Endothelial cell of umbilical vein (primary cell): ENCODE measurements at regions not wholly inside any gene's neighbourhood (a gene's known extent, or its start where the extent isn't known, plus 50 kb on each side); places are given as distances from the start of the nearest gene placed in this dataset.

Source experiments
- BruUV-seq: library from RNA; stranded (reverse); fragments of 400-500 nt; replicated peaks from 2 replicates; lab custom pipeline; 2021; lab: Mats Ljungman, UMichigan
- CTCF ChIA-PET: fragments of 300-600, 350-600 bp; sonication (Branson Sonifier 250); formaldehyde crosslinking; loops from one replicate; lab custom pipeline; 2021; ENCODE audit warnings: antibody characterized with exemption, inconsistent platforms; lab: Charles Lee
- POLR2A ChIA-PET: fragments of 300-600, 350-600 bp; sonication (Branson Sonifier 250); formaldehyde crosslinking; loops from one replicate; lab custom pipeline; 2021; ENCODE audit warnings: antibody characterized with exemption, inconsistent platforms; lab: Charles Lee
- DNase-seq: peaks from one replicate; pipeline ENCODE4 v3.0.0-alpha.2; 2011; ENCODE audit warnings: low read depth, low spot score
- FAIRE-seq: peaks from 2 replicates; lab custom pipeline; 2011; peaks lifted over from hg19 to GRCh38; lab: Jason Lieb, UNC
- H2AFZ ChIP-seq: 2 replicates; pipeline ENCODE4 v1.6.0; 2012; ENCODE audit warnings: low read depth, low read length, control low read depth, inconsistent platforms
- H3K27ac ChIP-seq: 2 replicates; pipeline ENCODE4 v1.5.1; 2011; ENCODE audit warnings: low read depth, mild to moderate bottlenecking, control low read depth, low read length, moderate library complexity; ENCODE audit not compliant: insufficient read depth
- H3K27me3 ChIP-seq, 2 experiments: 2 replicates each; pipeline versions ENCODE4 v1.6.0 to v1.6.1; 2011; ENCODE audit warnings: low read length in 2 of 2, mixed read lengths in 1 of 2; ENCODE audit not compliant: control insufficient read depth in 2 of 2, insufficient read depth in 2 of 2
- H3K36me3 ChIP-seq, 2 experiments: 2 replicates in 1 of 2; 3 replicates in 1 of 2; pipeline ENCODE4 v1.5.1; 2011; ENCODE audit warnings: low read length in 2 of 2, mild to moderate bottlenecking in 1 of 2, moderate library complexity in 1 of 2; ENCODE audit not compliant: control insufficient read depth in 2 of 2, insufficient read depth in 2 of 2; ENCODE audit errors: extremely low read depth in 1 of 2
- H3K4me1 ChIP-seq: 3 replicates; pipeline ENCODE4 v1.5.1; 2011; ENCODE audit warnings: mild to moderate bottlenecking, low read length; ENCODE audit not compliant: control insufficient read depth, insufficient read depth; ENCODE audit errors: extremely low read depth
- H3K4me2 ChIP-seq: 2 replicates; pipeline ENCODE4 v1.6.1; 2011; ENCODE audit warnings: low read length, control low read depth, mixed read lengths; ENCODE audit not compliant: insufficient read depth
- H3K4me3 ChIP-seq, 3 experiments: fragments of 200-600 bp in 1 of 3; sonication (generic), shearing (Covaris generic) in 1 of 3; replicated peaks in 1 of 3; 2 replicates each; pipeline ENCODE4 v1.5.1; 2011 to 2016; ENCODE audit warnings: control low read depth in 3 of 3, low read length in 3 of 3, mild to moderate bottlenecking in 2 of 3, inconsistent platforms in 1 of 3, low read depth in 1 of 3, moderate library complexity in 1 of 3; ENCODE audit not compliant: insufficient read depth in 1 of 3
- H3K79me2 ChIP-seq: 2 replicates; pipeline ENCODE4 v1.6.0; 2012; ENCODE audit warnings: low read length, inconsistent platforms; ENCODE audit not compliant: control insufficient read depth, insufficient read depth
- H3K9ac ChIP-seq: replicated peaks from 2 replicates; pipeline ENCODE3; 2011; ENCODE audit warnings: low read length, control low read depth; ENCODE audit not compliant: insufficient read depth; ENCODE audit errors: extremely low read depth
- H3K9me1 ChIP-seq: replicated peaks from 3 replicates; pipeline ENCODE4 v1.6.0; 2011; ENCODE audit warnings: mild to moderate bottlenecking, low read length; ENCODE audit not compliant: control insufficient read depth, insufficient read depth; ENCODE audit errors: extremely low read depth
- H3K9me3 ChIP-seq: replicated peaks from 2 replicates; pipeline ENCODE4 v1.5.1; 2012; ENCODE audit warnings: low read length, inconsistent platforms; ENCODE audit not compliant: control insufficient read depth, insufficient read depth
- H4K20me1 ChIP-seq: replicated peaks from 2 replicates; pipeline ENCODE3; 2011; ENCODE audit warnings: mild to moderate bottlenecking, low read length; ENCODE audit not compliant: control insufficient read depth, insufficient read depth; ENCODE audit errors: extremely low read depth
- EZH2 ChIP-seq: IDR thresholded peaks from 2 replicates; pipeline ENCODE4 v1.6.1; 2012; ENCODE audit warnings: borderline replicate concordance, low read depth, mild to moderate bottlenecking, moderate library complexity, low read length, inconsistent platforms; ENCODE audit not compliant: severe bottlenecking
- FOS ChIP-seq: IDR thresholded peaks from 2 replicates; pipeline ENCODE4 v1.6.1; 2011; ENCODE audit warnings: mild to moderate bottlenecking, low read length, moderate library complexity, borderline replicate concordance; ENCODE audit not compliant: insufficient read depth
- GATA2 ChIP-seq: IDR thresholded peaks from 2 replicates; pipeline ENCODE4 v1.7.0; 2011; ENCODE audit warnings: low read depth, mild to moderate bottlenecking, moderate library complexity, mixed read lengths, low read length; ENCODE audit not compliant: insufficient read length, insufficient read depth
- JUN ChIP-seq: IDR thresholded peaks from 2 replicates; pipeline ENCODE4 v1.6.1; 2011; ENCODE audit warnings: borderline replicate concordance, low read depth; ENCODE audit not compliant: insufficient read length, insufficient read depth
- MYC ChIP-seq: IDR thresholded peaks from one replicate; pipeline ENCODE4 v1.6.1; 2011; ENCODE audit warnings: mild to moderate bottlenecking, low read depth, low read length
- POLR2A ChIP-seq: IDR thresholded peaks from 2 replicates; pipeline ENCODE4 v1.6.1; 2012; ENCODE audit warnings: low read depth, mild to moderate bottlenecking, control low read depth, low read length
- POLR2AphosphoS5 ChIP-seq: IDR thresholded peaks from 2 replicates; pipeline ENCODE4 v1.6.1; 2012; ENCODE audit warnings: low read depth, mild to moderate bottlenecking, control low read depth, low read length, moderate library complexity; ENCODE audit not compliant: insufficient read depth
- dilution Hi-C: fragments of 300-500 bp; cut with MboI; formaldehyde crosslinking; loops from one replicate; pipeline ENCODE4 v1.15.0; 2019; ENCODE audit warnings: low sequenced_read_pairs; ENCODE audit not compliant: extremely low pct_ligation_motif_present
- intact Hi-C: fragments of 100-400 bp; cut with micrococcal nuclease; formaldehyde crosslinking; loops from one replicate; pipeline ENCODE4 v1.10.0; 2022
- TF ChIP-seq, protein P1 (sequence below): IDR thresholded peaks from 2 replicates; pipeline ENCODE4 v1.6.1; 2011; ENCODE audit not compliant: insufficient read depth, insufficient read length
- TF ChIP-seq, protein P2 (sequence below), 2 donors: IDR thresholded peaks; 1 replicate in 1 of 2; 2 replicates in 1 of 2; pipeline ENCODE4 v1.5.1; 2011; ENCODE audit warnings: low read length in 2 of 2, mild to moderate bottlenecking in 2 of 2, moderate library complexity in 2 of 2, control low read depth in 1 of 2, inconsistent platforms in 1 of 2, low read depth in 1 of 2; ENCODE audit not compliant: insufficient read depth in 1 of 2; ENCODE audit errors: extremely low read depth in 1 of 2

DNA sequence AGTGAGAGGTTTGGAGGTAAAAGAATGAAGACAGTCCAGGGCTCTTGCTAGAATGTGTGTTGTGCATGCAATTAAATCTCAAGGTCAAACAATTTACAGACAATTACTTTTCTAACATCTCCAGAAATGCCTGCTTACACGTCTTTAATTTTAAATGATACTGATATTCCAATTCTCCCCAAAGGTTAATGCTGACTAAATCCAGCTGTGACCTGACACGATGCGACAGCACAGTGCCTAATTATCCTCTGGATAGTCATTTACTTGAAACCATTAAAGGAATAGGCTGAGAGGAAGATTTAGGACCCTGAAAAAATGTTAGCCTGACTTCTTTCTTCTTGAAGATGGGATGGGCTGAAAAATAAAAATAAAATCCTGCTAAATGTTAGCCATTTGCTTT is 178.2 kb upstream of the MMS22L start:
- no peak overlapping the region for H3K4me2 ChIP-seq
- intact Hi-C loops = no loop called here
- no peak overlapping the region for H3K27ac ChIP-seq
- BruUV-seq = no TSS peak
- H3K4me3 ChIP-seq = no peak overlapping the region
- FAIRE-seq = no peak
- no peaks in the 10 kb centered on the region for H3K79me2 ChIP-seq
- DNase-seq = no peak
- no peak overlapping the region for H2AFZ ChIP-seq
- dilution Hi-C loops = no loop called here
- no peak for TF ChIP-seq MYC
- no peak for TF ChIP-seq POLR2AphosphoS5
- TF ChIP-seq JUN = no peak
- TF ChIP-seq, protein P1, sequence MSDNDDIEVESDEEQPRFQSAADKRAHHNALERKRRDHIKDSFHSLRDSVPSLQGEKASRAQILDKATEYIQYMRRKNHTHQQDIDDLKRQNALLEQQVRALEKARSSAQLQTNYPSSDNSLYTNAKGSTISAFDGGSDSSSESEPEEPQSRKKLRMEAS = no peak
- no peak for TF ChIP-seq POLR2A
- no peak for TF ChIP-seq EZH2
- TF ChIP-seq, protein P2, sequence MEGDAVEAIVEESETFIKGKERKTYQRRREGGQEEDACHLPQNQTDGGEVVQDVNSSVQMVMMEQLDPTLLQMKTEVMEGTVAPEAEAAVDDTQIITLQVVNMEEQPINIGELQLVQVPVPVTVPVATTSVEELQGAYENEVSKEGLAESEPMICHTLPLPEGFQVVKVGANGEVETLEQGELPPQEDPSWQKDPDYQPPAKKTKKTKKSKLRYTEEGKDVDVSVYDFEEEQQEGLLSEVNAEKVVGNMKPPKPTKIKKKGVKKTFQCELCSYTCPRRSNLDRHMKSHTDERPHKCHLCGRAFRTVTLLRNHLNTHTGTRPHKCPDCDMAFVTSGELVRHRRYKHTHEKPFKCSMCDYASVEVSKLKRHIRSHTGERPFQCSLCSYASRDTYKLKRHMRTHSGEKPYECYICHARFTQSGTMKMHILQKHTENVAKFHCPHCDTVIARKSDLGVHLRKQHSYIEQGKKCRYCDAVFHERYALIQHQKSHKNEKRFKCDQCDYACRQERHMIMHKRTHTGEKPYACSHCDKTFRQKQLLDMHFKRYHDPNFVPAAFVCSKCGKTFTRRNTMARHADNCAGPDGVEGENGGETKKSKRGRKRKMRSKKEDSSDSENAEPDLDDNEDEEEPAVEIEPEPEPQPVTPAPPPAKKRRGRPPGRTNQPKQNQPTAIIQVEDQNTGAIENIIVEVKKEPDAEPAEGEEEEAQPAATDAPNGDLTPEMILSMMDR (IDR thresholded peaks at IDR 0.05; ENCODE audit: extremely low read depth in 1 of 2, insufficient read depth in 1 of 2, low read depth in 1 of 2, low read length in 2 of 2) = no peak
- TF ChIP-seq GATA2 = no peak
- no peak for TF ChIP-seq FOS
- ChIA-PET POLR2A (no interaction called here), CTCF (interaction anchor here (1.1 kb wide), 1 partner anchor 12 kb away, joined by 3 read pairs; no protein-coding TSS in a partner anchor)
- no peak overlapping the region for H3K9ac ChIP-seq
- no peaks in the 10 kb centered on the region for H3K4me1 ChIP-seq
- H3K9me3 ChIP-seq = no peaks in the 10 kb centered on the region
- no peaks in the 10 kb centered on the region for H4K20me1 ChIP-seq
- no peaks in the 10 kb centered on the region for H3K27me3 ChIP-seq
- H3K9me1 ChIP-seq = no peaks in the 10 kb centered on the region
- no peaks in the 10 kb centered on the region for H3K36me3 ChIP-seq
